Pulmonary artery endothelial cell (primary cell): ENCODE measurements at regions not wholly inside any gene's neighbourhood (a gene's known extent, or its start where the extent isn't known, plus 50 kb on each side); places are given as distances from the start of the nearest gene placed in this dataset.
"Not testable (repeated sequence)": the region's sequence is repeated elsewhere in the genome, so short reads cannot be mapped to it uniquely, and the experiment has no call there.

ENCODE experiments used
- DNase-seq: peaks from one replicate; pipeline ENCODE4 v3.0.0-alpha.2; 2011; ENCODE audit warnings: low read depth, low spot score

DNA sequence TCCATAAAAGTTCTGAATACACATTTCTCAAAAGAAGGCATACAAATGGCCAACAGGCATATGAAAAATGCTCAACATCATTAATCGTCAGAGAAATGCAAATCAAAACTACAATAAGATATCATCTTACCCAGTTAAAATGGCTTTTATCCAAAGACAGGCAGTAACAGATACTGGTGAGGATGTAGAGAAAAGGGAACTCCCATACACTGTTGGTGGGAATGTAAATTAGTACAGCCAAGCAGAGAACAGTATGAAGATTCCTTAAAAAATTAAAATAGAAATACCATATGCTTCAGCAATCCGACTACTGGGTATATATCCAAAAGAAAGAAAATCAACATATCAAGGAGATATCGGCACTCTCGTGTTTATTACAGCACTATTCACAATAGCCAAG, 1312.5 kb downstream of the DSC3 start:
- no peak for DNase-seq

GRCh38 chr18:29726646-29727045, 1315.9 kb downstream of the DSC3 start:
- no peak for DNase-seq

DNA sequence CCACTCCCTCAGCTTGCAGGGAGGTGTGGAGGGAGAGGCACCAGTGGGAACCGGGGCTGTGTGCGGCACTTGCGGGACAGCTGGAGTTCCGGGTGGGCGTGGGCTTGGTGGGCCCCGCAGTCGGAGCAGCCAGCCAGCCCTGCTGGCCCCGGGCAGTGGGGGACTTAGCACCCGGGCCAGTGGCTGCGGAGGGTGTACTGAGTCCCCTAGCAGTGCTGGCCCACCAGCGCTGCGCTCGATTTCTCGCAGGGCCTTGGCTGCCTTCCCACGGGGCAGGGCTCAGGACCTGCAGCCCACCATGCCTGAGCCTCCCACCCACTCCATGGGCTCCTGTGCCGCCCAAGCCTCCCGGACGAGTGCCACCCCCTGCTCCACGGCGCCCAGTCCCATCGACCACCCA, 1319.1 kb downstream of the DSC3 start:
- not testable (repeated sequence) for DNase-seq

GRCh38 chr18:29715960-29716359, 1326.6 kb downstream of the DSC3 start:
- DNase-seq: not testable (repeated sequence)

- no peak for DNase-seq
Measured at GRCh38 chr18:29712785-29713184, 1329.8 kb downstream of the DSC3 start.

GRCh38 chr18:29711932-29712331, 1330.6 kb downstream of the DSC3 start:
- no peak for DNase-seq

- no peak for DNase-seq
Measured at GRCh38 chr18:29693334-29693733, 1349.2 kb downstream of the DSC3 start.

DNA sequence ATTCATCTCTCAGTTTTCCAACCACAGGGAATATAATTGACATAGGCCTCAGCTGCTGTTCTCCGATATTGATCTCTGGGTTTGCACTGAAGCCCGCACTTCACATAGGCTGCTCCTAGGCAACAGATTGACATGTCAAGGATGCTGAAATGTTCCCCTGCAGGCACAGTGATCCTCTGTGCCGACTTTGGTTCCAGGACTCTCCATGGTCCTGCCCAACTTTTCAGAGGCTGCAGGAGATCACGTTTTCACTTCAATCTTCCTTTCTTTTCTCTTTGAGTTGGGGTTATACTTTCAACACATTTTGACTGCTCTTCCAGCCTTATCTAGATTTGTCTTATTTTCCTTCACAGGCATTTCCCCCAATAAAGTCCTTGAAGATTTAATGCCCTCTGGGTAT, 1361.0 kb downstream of the DSC3 start:
- no peak for DNase-seq

- DNase-seq: no peak
Measured at GRCh38 chr18:29664278-29665036, 1378.1 kb downstream of the DSC3 start.

- DNase-seq: no peak
Measured at GRCh38 chr18:29661924-29662323, 1380.6 kb downstream of the DSC3 start.

DNA sequence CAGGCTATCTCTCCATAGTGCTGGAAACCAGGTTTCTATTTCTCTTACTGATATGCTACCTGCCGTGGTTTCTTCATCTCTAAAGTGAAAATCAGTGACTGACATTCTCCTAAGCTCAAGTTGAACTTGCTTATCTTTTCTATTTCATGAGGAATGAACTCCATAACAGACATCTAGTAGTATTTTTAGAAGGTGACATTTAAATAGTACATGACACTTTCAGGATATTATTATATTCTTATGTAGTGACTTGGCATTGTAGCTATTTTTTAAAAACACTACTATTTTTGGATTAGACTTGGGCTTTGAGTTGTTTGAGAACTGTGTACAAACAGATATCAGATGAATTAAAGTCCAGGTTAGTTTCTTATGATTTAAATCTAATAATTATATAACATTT, 1381.8 kb downstream of the DSC3 start:
- no peak for DNase-seq

- no peak for DNase-seq
Measured at GRCh38 chr18:29653671-29654215, 1388.8 kb downstream of the DSC3 start.

DNA sequence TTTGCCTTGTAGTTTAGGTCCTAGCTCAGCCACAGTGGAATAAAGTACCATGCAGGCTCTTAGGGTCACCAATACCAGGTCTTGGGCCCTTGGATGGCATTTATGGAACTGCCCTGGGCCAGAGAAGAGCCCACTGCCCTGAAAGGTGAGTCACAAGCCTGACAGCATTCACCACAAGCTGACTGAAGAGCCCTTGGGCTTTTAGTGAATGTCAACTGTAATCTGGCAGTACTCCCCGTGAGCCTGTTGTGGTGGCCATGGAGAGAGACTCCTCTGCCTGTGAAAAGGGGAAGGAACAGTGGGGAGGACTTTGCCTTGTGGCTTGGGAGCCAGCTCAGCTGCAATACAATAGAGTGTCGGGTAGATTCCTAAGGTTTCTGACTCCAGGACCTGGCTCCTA, 1389.7 kb downstream of the DSC3 start:
- no peak for DNase-seq

DNA sequence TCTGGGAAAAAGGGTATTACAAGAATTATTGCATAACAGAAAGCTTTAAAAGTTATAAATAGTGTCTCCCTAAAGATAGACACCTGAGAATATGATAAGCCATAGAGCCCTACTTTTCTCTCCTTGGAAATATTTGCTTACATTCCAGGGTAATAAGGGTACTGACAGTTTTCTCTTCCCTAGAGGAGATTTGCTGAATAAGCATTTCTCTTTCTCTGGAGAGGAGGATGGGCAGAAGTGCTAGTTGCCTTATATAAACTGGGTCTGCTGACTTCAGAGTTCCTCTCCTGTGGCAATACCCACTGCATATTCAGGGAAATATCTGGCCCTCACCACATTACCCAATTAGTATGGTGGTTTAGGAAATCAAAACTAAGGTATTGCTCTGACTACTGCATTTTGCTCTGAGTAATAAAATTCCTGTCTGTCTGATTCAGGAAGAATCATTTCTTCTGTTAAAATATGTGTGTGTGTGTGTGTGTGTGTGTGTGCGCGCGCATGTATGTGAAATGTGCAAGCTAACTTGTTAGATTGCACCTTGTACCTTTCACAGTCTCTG, 1391.3 kb downstream of the DSC3 start:
- DNase-seq: no peak

DNA sequence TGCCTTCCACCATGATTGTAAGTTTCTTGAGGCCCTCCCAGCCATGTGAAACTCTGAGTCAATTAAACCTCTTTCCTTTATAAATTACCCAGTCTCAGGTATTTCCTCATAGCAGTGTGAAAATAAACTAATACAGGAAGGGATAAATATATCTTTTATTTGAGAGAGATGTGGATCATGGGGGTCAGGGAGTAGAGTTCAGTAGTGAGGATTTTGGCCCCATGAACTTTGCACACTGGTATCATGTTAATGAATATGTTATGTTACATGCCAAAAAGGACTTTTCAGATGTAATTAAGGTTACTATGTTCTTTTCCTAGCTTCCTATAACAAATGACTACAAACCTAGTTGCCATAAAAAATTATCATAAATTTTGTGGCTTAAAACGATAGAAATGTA, 1393.7 kb downstream of the DSC3 start:
- DNase-seq: no peak

DNA sequence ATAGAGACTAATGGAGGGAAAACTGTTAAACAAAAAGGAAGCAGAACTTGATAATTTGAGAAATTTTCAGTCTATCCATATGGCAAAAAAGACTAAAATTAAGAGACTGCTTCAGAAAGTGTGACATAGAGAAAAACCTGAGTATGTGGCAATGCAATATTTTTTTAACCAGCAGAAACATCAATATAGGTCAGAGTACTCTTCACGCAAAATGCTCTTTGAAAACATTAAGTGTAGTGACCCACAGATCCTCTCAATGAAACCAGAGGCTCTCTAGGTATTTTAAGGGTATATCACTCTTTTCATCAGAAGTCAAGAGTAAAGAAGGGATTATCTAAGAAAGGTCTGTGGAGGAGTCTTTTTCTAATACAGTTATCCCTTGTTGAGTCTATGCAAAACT, 1394.8 kb downstream of the DSC3 start:
- DNase-seq: no peak

- no peak for DNase-seq
Measured at GRCh38 chr18:29644276-29644675, 1398.3 kb downstream of the DSC3 start.

- DNase-seq: no peak
Measured at GRCh38 chr18:29629493-29630036, 1413.0 kb downstream of the DSC3 start.

GRCh38 chr18:29626094-29626493, 1416.4 kb downstream of the DSC3 start:
- no peak for DNase-seq

DNA sequence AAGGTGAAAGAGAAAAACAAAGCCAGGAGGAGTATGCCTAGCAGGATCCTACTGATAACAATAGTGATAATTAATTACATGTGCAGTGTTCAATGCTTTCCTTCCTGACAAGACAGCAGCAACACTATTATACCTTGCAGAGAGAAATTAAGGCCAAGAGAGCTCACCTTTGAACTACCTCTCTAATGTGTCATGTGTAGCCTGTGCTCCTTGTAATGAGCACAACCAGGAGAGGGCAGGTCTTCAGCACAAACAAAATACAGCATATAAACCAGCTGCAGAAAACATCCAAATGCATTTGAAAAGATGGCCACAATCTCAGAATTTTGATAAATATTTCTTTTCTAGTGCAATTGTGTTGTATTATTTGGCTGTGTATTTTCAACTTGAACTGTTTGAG, 1425.7 kb downstream of the DSC3 start:
- no peak for DNase-seq

DNA sequence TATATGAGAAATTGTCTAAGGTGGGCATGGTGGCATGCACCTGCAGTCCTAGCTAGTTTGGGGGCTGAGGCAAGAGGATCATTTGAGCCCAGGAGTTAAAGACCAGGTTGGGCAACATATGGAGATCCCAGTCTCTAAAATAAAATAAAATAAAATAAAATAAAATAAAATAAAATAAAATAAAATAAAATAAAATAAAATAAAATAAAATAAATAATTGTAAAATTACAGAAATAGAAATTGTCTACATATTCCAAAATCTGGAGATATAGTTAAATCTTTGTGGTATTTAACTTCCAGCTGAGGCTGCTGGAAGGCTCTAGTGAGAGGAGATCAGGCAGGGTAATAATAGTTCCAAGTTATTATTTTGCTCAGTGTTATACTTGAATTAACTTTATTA, 1432.1 kb upstream of the CDH2 start:
- DNase-seq: no peak

GRCh38 chr18:29605365-29605764, 1428.4 kb upstream of the CDH2 start:
- no peak for DNase-seq

- no peak for DNase-seq
Measured at GRCh38 chr18:29596959-29597358, 1420.0 kb upstream of the CDH2 start.
